ENCODE measurements at regions not wholly inside any gene's neighbourhood (a gene's known extent, or its start where the extent isn't known, plus 50 kb on each side); places are given as distances from the start of the nearest gene placed in this dataset.

DNA sequence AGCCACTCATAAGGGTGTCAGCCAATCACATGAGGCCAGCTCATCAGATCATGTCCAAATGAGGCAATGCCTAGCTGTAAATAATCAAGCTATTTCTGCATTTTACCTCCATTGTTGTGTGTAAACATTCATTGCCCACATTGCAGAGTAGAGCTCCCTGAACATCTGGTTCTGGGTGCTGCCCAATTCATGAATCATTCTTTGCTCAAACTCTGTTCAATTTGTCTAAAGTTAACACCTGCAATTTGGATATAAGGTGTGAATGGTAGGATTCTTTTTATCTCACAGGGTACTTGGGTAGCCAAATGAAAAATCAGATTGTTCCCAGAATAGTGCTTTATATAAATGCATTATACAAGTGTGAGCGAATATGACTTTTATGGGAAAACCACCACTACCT is 345.5 kb upstream of the NT5C1B start:
- TF ChIP-seq, protein P1, sequence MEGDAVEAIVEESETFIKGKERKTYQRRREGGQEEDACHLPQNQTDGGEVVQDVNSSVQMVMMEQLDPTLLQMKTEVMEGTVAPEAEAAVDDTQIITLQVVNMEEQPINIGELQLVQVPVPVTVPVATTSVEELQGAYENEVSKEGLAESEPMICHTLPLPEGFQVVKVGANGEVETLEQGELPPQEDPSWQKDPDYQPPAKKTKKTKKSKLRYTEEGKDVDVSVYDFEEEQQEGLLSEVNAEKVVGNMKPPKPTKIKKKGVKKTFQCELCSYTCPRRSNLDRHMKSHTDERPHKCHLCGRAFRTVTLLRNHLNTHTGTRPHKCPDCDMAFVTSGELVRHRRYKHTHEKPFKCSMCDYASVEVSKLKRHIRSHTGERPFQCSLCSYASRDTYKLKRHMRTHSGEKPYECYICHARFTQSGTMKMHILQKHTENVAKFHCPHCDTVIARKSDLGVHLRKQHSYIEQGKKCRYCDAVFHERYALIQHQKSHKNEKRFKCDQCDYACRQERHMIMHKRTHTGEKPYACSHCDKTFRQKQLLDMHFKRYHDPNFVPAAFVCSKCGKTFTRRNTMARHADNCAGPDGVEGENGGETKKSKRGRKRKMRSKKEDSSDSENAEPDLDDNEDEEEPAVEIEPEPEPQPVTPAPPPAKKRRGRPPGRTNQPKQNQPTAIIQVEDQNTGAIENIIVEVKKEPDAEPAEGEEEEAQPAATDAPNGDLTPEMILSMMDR (conservative IDR thresholded peaks at IDR 0.05): no peak
- no peak for TF ChIP-seq ZFX (IDR thresholded peaks at IDR 0.05)
